BJ (cell line): ENCODE measurements at regions not wholly inside any gene's neighbourhood (a gene's known extent, or its start where the extent isn't known, plus 50 kb on each side); places are given as distances from the start of the nearest gene placed in this dataset.

Experiments
- CTCF ChIA-PET: fragments of 350-600 bp; formaldehyde crosslinking; extraction: SDS; loops from one replicate; lab custom pipeline; 2021; ENCODE audit warnings: antibody characterized with exemption, inconsistent platforms; lab: Yijun Ruan, JAX
- POLR2A ChIA-PET: fragments of 300-600 bp; sonication (Branson Sonifier 250); formaldehyde crosslinking; extraction: SDS; loops from one replicate; lab custom pipeline; 2021; ENCODE audit warnings: antibody characterized with exemption; lab: Charles Lee
- DNase-seq: peaks from one replicate; pipeline ENCODE4 v3.0.0-alpha.2; 2011; ENCODE audit warnings: low read depth
- H3K27me3 ChIP-seq: 2 replicates; pipeline ENCODE4 v1.6.0; 2011; ENCODE audit warnings: low read length; ENCODE audit not compliant: control insufficient read depth, insufficient read depth
- H3K36me3 ChIP-seq: 2 replicates; pipeline ENCODE4 v1.5.1; 2011; ENCODE audit warnings: low read length; ENCODE audit not compliant: control insufficient read depth, insufficient read depth
- H3K4me3 ChIP-seq: 2 replicates; pipeline ENCODE4 v1.5.1; 2011; ENCODE audit warnings: low read depth, mild to moderate bottlenecking, control low read depth, low read length
- TF ChIP-seq, protein P1 (sequence below): IDR thresholded peaks from 2 replicates; pipeline ENCODE4 v1.5.1; 2011; ENCODE audit warnings: low read depth, mild to moderate bottlenecking, control low read depth, inconsistent platforms, low read length, moderate library complexity; ENCODE audit not compliant: insufficient read depth

DNA sequence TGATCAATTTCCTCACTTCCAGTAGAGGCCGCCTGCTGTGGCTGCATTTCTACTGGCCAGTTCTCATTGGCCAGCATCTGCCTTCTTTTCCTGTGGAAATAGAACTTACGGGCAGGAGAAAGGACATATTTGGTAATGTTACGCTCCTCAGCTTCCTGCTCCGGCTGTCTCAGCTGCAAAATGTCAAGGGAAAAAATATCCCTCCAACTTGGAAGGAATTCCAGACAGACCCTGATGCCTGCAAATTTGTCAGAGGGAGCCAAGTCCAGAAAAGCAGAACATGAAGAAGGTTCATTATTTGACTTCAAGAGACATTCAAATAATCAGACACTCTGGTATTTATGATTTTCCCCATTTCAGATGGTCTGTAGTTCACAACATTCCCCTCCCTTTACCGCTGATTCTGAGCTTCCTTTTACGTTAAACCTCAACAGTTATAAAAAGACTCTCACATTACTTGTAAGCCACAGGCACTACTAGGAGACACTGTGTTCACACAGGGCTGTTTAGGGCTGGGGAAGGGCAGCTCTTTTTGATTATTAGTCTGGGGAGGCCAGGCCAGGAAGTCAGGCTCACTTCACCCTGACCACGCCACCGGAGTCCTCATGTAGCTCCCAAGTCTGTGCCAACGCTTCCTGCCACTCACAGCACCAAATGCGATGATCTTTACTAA is 179.6 kb upstream of the CCN2 start:
- ChIA-PET POLR2A (interaction anchor here (0.5 kb wide), 1 partner anchor 26 kb away, joined by 4 read pairs; no protein-coding TSS in a partner anchor), CTCF (interaction anchor here (0.7 to 1.7 kb wide), 3 partner anchors 171 to 205 kb away, joined by 3 to 5 read pairs (median 3); partner anchors contain the start of gene CCN2)
- TF ChIP-seq, protein P1, sequence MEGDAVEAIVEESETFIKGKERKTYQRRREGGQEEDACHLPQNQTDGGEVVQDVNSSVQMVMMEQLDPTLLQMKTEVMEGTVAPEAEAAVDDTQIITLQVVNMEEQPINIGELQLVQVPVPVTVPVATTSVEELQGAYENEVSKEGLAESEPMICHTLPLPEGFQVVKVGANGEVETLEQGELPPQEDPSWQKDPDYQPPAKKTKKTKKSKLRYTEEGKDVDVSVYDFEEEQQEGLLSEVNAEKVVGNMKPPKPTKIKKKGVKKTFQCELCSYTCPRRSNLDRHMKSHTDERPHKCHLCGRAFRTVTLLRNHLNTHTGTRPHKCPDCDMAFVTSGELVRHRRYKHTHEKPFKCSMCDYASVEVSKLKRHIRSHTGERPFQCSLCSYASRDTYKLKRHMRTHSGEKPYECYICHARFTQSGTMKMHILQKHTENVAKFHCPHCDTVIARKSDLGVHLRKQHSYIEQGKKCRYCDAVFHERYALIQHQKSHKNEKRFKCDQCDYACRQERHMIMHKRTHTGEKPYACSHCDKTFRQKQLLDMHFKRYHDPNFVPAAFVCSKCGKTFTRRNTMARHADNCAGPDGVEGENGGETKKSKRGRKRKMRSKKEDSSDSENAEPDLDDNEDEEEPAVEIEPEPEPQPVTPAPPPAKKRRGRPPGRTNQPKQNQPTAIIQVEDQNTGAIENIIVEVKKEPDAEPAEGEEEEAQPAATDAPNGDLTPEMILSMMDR: no peak
- no peaks in the 10 kb centered on the region for H3K27me3 ChIP-seq
- peak; percentile 80 for DNase-seq
- no peak overlapping the region for H3K4me3 ChIP-seq
- no peaks in the 10 kb centered on the region for H3K36me3 ChIP-seq

DNA sequence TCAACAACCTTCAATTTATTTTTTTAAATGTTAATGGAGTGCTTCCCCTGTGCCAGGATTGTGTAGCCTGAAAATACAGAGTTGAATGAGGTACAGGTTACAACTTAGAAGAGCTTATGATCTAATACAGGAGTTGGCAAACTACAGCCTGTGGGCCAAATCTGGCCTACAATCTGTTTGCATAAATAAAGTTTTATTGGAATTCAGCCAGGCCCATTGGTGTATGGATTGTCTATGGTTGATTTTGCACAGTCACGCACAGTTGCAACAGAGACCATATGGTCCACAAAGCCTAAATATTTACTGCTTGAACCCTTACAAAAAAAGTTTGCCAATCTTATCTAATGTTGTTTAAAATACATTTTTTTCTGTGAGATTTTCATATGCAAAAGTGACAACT is 177.3 kb upstream of the CCN2 start:
- no peaks in the 10 kb centered on the region for H3K36me3 ChIP-seq

GRCh38 chr6:132126150-132126549 is 175.0 kb upstream of the CCN2 start:
- Histone ChIP-seq H3K36me3 (no peaks in the 10 kb centered on the region), H3K27me3 (no peaks in the 10 kb centered on the region), H3K4me3 (no peak overlapping the region)
- ChIA-PET CTCF (interaction anchor here (0.6 kb wide), 1 partner anchor 232 kb away, joined by 3 read pairs; no protein-coding TSS in a partner anchor), POLR2A (no interaction called here)
- TF ChIP-seq, protein P1: no peak
- no peak for DNase-seq

More for the DNA sequence above, 177.3 kb upstream of the CCN2 start:
- TF ChIP-seq, protein P1: no peak
- no peak overlapping the region for H3K4me3 ChIP-seq
- ChIA-PET CTCF (no interaction called here), POLR2A (no interaction called here)
- no peak for DNase-seq
- no peaks in the 10 kb centered on the region for H3K27me3 ChIP-seq

- TF ChIP-seq, protein P1: no peak
- Histone ChIP-seq H3K4me3 (no peak overlapping the region), H3K36me3 (no peaks in the 10 kb centered on the region), H3K27me3 (no peaks in the 10 kb centered on the region)
- ChIA-PET CTCF (no interaction called here), POLR2A (no interaction called here)
- no peak for DNase-seq
Measured at GRCh38 chr6:132122871-132123270, 171.7 kb upstream of the CCN2 start.

- Histone ChIP-seq H3K27me3 (no peaks in the 10 kb centered on the region), H3K4me3 (no peak overlapping the region), H3K36me3 (no peaks in the 10 kb centered on the region)
- DNase-seq: no peak
- TF ChIP-seq, protein P1: no peak
- CTCF ChIA-PET: interaction anchor here (0.9 kb wide), 1 partner anchor 19 kb away, joined by 3 read pairs; no protein-coding TSS in a partner anchor
- POLR2A ChIA-PET: no interaction called here
Measured at GRCh38 chr6:132122176-132122575, 171.0 kb upstream of the CCN2 start.
